ENCODE measurements at regions not wholly inside any gene's neighbourhood (a gene's known extent, or its start where the extent isn't known, plus 50 kb on each side); places are given as distances from the start of the nearest gene placed in this dataset.

DNA sequence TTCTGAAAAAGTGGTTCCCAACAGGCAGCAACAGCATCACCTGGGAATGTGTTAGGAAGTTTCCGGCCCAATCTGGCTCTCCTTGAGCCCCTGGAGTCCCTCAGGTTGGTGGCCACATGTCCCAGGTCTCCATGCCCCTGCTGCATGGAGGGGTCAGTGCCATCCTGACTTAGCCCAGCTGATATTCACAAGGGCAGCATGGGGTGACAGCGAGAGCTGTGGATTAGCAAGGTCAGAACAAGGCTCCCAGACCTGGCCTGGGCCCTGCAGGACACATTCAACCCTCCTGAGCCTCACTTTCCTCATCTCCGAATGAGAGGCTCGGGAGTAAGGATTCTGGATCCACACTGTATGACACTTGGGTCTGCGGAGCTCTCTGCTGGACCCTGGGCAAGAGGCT lies 243.8 kb upstream of the TLE3 start:
- TF ChIP-seq, protein P1, sequence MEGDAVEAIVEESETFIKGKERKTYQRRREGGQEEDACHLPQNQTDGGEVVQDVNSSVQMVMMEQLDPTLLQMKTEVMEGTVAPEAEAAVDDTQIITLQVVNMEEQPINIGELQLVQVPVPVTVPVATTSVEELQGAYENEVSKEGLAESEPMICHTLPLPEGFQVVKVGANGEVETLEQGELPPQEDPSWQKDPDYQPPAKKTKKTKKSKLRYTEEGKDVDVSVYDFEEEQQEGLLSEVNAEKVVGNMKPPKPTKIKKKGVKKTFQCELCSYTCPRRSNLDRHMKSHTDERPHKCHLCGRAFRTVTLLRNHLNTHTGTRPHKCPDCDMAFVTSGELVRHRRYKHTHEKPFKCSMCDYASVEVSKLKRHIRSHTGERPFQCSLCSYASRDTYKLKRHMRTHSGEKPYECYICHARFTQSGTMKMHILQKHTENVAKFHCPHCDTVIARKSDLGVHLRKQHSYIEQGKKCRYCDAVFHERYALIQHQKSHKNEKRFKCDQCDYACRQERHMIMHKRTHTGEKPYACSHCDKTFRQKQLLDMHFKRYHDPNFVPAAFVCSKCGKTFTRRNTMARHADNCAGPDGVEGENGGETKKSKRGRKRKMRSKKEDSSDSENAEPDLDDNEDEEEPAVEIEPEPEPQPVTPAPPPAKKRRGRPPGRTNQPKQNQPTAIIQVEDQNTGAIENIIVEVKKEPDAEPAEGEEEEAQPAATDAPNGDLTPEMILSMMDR (IDR thresholded peaks at IDR 0.05): no peak
- TF ChIP-seq POLR2A (IDR thresholded peaks at IDR 0.05): no peak
